Retinal pigment epithelial cell (primary cell): ENCODE measurements at regions not wholly inside any gene's neighbourhood (a gene's known extent, or its start where the extent isn't known, plus 50 kb on each side); places are given as distances from the start of the nearest gene placed in this dataset.

Experiments used
- DNase-seq: peaks from one replicate; pipeline ENCODE4 v3.0.0-alpha.2; 2010; ENCODE audit warnings: low read depth
- H3K4me3 ChIP-seq: 2 replicates; pipeline ENCODE4 v1.5.1; 2011; ENCODE audit warnings: mild to moderate bottlenecking, low read length, control low read depth, moderate library complexity
- CTCF ChIP-seq: conservative IDR thresholded peaks from 2 replicates; pipeline ENCODE4 v1.5.1; 2011; ENCODE audit warnings: low read depth, low read length, control low read depth, inconsistent platforms

GRCh38 chr5:144880513-144880912 is 709.8 kb downstream of the KCTD16 start:
- TF ChIP-seq CTCF, result no peak
- DNase-seq, result no peak
- H3K4me3 ChIP-seq, result no peak overlapping the region

GRCh38 chr5:144876990-144877389 is 706.3 kb downstream of the KCTD16 start:
- H3K4me3 ChIP-seq, result no peak overlapping the region
- TF ChIP-seq CTCF, result no peak
- DNase-seq, result no peak

- no peak for TF ChIP-seq CTCF
- H3K4me3 ChIP-seq, result no peak overlapping the region
- no peak for DNase-seq
Measured at GRCh38 chr5:144873076-144873475, 702.4 kb downstream of the KCTD16 start.

GRCh38 chr5:144864118-144864517 is 693.4 kb downstream of the KCTD16 start:
- H3K4me3 ChIP-seq, result no peak overlapping the region
- DNase-seq, result peak; percentile 25
- TF ChIP-seq CTCF, result no peak

GRCh38 chr5:144857454-144857853 is 686.8 kb downstream of the KCTD16 start:
- no peak overlapping the region for H3K4me3 ChIP-seq
- TF ChIP-seq CTCF, result no peak
- no peak for DNase-seq

GRCh38 chr5:144844086-144844485 is 673.4 kb downstream of the KCTD16 start:
- no peak for DNase-seq

GRCh38 chr5:144832416-144832815 is 661.7 kb downstream of the KCTD16 start:
- H3K4me3 ChIP-seq, result no peak overlapping the region
- no peak for DNase-seq
- TF ChIP-seq CTCF, result no peak

More at GRCh38 chr5:144844086-144844485, 673.4 kb downstream of the KCTD16 start:
- no peak overlapping the region for H3K4me3 ChIP-seq
- no peak for TF ChIP-seq CTCF
